Urothelium cell line (cell line): ENCODE measurements at regions not wholly inside any gene's neighbourhood (a gene's known extent, or its start where the extent isn't known, plus 50 kb on each side); places are given as distances from the start of the nearest gene placed in this dataset.
A peak's percentile ranks its signal among the peaks of the same experiment; 100 is the strongest.
"Not testable (repeated sequence)": the region's sequence is repeated elsewhere in the genome, so short reads cannot be mapped to it uniquely, and the experiment has no call there.

Experiments used
- DNase-seq: peaks from one replicate; pipeline ENCODE4 v3.0.0; 2011; ENCODE audit warnings: low spot score, mixed read lengths
- FAIRE-seq: peaks from 2 replicates; lab custom pipeline; 2011; peaks lifted over from hg19 to GRCh38; lab: Jason Lieb, UNC

DNA sequence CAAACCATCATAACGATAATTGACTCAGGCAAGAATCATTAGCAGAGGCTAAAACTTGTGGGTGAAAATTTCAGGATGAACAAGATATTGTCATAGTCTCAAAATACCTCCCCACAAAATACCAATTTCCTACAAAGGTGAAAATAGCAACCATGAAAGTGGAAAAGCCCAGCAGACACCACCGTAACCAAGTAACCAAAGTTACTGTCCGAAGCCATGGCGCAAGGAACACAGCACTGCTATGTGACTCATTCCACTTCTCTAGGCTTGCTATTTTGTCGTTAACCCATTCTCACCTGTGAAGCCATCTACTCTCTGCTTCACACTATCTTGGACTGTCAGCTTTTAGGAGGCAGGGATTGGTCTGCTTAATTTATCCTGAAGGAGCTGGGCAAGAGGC is 113.8 kb upstream of the CACUL1 start:
- FAIRE-seq (no peak), DNase-seq (no peak)

DNA sequence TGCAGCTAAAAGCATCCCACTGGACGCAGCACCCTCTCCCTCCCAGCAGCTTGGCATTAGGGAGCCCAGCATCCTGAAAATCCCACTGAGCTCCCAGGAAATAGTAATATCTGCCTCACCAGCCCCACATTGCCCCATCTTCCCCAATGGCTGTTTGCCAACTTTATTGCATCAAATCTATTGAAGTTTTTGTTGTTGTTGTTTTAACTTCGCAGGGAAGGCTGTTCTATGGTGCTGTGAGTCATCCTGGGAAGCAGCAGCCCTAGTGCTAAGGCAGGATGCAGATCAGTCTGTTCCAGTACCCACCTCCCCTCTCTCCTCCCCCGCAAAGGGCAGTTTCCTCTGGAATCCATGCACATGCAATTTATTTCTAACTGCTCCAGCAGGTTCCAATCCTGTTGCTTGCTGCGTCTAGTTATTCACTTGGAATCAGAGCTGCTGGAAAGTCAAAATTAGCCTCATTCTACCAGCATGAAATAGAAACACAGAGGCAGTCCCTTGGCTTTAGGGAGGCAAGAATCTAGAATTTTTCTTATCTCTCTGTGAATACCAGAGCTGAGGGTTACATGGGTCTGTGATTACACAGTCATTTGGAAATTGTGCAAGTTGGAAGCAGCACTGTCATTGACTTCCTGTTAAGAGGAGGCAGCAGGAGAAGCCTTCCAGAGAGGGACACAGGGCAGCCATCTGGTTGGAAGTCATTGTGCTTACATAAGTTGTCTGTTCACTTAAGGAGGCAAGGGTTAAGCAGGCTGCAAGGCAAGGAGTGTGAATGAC is 115.9 kb upstream of the CACUL1 start:
- FAIRE-seq (no peak), DNase-seq (peak; percentile 84)

DNA sequence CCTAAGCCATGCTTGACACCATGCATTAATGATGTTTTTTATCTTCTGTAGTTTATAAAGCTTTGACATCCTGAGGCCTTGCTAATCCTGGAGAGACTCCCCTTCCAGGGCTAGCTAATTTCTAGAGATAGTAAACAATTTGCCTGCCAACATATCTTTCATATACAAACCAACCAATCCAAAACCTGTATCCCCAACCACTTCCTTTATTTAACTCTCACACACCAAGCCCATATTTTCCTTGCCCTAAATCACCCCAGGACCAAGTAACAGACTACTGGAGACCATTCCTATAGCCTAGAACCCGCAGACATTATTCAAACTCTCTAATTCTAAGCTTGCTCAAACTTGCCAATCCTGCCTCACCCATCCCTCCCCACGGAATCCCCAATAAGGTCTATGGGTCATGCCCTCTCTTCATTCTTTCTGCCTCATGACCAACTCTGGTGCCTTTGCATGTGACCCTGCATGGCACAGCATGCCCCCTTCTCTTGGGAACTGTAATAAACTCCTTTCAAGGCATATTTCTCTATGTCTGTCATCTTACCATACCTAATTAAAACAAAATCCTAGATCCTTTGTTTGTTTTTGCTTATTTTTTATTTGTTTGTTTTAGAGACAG is 116.6 kb upstream of the CACUL1 start:
- FAIRE-seq = no peak

DNA sequence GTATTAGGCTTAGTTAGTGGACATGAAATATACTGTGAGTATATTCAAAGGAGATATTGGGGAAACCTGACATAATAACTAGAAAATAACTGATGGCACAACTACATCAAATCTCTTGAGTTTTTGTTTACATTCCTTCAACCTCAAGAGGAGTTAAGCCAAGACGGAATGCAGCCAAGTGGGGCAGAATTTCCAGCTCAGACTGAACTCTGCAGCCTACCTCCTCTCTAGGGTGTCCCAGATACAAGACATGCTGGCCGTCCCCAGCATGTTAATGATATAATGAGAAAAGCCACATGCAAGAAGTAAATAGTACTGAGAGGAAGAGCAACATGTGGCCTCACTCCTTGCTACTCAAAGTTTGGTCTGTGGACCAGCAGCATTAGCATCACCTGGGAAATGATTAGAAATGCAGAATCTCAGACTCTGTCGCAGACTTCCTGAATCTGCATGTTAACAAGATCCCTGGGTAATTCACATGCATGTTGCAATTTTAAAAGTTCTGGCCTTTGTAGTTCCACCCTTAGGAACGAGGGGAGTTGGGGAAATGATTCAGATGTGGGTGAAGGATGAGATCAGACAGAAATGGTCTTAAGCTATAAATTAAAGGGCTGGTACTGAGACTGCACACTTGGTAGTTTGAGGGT is 118.4 kb upstream of the CACUL1 start:
- peak; percentile 32 for DNase-seq
- FAIRE-seq = no peak

More for the DNA sequence above, 116.6 kb upstream of the CACUL1 start:
- DNase-seq = no peak

DNA sequence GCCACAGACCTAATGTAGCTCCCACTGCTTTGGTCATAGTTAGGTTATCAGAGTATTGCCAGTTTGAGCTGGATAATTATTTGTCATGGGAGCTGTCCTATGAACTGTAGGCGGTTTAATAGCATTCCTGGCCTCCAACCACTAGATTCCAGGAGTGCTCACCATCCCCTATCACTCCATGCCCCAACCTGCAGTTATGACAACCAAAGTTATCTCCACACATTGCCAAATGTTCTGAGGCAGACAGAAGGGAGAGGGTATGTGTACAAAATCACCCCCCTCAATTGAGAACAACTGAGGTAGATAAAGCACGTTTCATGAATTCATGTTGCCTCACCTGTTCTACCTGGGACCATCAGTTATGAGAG is 119.0 kb upstream of the CACUL1 start:
- FAIRE-seq = no peak

DNA sequence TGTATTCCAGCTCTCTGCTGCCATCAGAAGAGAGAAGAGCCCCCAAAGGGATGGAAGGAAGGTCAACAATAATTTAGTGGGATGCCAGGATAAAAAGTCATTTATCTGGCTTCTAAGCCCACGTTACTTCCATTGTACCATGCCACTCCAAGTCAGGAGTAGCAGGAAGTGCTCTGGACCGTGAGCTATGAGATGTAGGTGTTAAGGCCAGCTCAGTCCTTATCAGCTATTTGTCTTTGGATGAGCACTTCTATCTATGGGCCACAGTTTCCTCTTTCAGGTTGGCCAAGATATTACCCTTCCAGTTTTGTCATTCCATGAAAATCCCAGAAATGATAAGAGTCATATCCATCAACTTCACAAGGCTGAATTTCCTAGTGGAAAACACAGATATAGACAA is 119.4 kb upstream of the CACUL1 start:
- FAIRE-seq = no peak
- no peak for DNase-seq

More for the DNA sequence above, 119.0 kb upstream of the CACUL1 start:
- DNase-seq = peak; percentile 24

DNA sequence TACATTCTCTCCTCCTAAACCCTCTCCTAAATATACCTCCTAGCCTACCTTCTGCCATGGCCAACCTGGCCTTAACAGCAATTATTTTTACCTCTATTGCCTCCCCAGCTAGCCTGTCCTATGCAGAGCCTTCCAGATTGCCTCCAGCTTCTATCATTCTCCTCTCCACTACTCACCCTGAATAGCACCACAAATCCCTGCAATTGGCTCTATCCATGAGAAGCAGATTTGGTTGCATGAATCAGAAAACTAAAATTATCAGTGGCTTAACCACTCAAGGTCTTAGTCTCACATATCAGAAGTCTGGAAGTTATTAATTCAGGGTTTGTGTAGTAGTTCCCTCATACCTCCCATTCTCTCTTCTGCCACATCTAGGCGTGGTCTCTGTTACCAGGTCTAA is 120.3 kb upstream of the CACUL1 start:
- FAIRE-seq (no peak), DNase-seq (no peak)

DNA sequence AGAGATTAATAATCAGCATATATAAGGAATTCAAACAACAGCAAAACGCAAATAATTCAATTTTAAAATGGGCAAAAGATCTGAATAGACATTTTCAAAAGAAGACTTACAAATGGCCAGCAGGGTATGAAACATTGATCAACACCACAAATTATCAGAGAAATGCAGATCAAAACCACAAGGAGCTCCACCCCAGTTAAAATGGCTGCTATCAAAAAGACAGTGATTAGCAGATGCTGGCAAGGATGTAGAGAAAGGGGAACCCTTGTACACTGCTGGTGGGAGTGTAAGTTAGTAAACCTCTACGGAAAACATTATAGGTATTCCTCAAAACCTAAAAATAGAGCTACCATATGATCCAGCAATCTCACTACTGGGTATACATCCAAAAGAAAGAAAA is 128.0 kb upstream of the CACUL1 start:
- DNase-seq (no peak), FAIRE-seq (no peak)

DNA sequence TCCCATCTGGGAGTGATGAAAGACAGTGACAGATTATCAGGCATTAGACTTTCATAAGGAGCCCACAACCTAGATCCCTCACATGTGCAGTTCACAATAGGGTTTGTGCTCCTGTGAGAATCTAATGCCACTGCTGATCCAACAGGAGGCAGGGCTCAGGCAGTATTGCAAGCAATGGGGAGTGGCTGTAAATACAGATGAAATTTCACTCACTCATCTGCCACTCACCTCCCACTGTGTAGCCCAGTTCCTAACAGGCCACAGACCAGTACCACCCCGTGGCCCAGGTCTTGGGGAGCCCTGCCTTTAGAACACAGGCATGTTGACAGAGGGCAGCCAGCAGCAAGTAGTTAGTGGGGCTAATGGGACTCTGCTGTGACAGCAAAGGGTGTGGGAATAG is 137.3 kb upstream of the NANOS1 start:
- FAIRE-seq (no peak), DNase-seq (no peak)

DNA sequence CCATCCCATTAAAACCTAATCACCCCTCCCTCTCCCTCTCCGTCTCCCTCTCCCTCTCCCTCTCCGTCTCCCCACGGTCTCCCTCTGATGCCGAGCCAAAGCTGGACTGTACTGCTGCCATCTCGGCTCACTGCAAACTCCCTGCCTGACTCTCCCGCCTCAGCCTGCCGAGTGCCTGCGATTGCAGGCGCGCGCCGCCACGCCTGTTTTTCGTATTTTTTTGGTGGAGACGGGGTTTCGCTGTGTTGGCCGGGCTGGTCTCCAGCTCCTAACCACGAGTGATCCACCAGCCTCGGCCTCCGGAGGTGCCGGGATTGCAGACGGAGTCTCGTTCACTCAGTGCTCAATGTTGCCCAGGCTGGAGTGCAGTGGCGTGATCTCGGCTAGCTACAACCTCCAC is 134.6 kb upstream of the NANOS1 start:
- not testable (repeated sequence) for DNase-seq, FAIRE-seq

DNA sequence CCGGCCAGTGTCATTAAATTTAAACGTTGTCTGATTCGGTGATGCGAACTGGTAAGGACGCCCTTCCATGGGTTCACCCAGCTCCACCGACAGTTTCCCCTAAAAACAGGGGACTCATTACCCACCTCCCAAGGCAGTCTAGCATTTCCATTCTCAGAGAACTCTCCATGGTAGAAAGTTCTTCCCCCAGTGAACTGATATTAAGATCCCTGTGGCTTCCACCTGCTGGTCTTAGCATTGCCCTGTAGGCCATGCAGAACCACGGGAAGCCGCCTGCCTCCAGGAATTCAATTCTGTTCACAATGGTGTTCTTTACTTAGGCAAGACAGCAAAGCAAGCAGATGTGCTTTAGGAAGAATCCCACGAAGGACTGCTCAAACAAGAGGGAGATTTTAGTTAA is 128.9 kb upstream of the NANOS1 start:
- FAIRE-seq = no peak
- DNase-seq = no peak

DNA sequence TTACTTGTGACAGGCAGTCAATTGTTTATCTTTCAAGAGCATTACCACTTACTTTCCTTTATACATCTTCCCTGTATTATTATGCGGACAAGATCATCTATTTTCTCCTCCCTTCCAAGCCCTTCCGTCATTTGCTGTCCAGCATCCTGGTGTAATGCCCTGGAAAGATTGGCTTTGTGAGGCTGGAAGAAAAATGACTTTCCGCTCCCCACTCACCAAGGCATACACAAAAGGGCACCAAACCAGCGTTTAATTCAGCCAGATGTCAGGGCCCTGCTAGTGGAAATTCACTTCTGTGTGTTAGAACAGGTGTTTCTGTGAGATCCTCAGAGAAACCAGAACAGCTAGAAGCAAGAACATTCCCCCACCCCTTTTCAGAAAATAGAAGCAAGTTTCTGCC is 128.1 kb upstream of the NANOS1 start:
- FAIRE-seq (no peak), DNase-seq (no peak)

DNA sequence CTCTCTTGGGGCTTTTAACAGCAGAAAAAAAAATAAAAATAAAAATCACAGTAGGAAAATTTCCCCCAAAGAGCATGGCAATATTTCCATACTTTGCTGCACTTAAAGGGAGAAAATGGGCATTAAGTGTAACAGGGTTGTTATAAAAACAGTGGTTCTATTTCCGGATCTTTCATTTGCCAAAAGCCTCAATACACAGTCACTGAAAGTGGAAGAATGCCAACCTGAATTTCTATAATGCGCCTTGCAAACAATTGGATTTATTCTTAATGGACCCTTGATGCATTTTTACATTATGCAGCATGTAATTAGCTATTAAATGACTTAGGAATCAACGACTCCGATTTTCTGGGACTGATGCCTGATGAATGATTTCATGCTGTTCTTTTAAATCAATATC is 127.6 kb upstream of the NANOS1 start:
- DNase-seq = no peak
- FAIRE-seq = no peak

DNA sequence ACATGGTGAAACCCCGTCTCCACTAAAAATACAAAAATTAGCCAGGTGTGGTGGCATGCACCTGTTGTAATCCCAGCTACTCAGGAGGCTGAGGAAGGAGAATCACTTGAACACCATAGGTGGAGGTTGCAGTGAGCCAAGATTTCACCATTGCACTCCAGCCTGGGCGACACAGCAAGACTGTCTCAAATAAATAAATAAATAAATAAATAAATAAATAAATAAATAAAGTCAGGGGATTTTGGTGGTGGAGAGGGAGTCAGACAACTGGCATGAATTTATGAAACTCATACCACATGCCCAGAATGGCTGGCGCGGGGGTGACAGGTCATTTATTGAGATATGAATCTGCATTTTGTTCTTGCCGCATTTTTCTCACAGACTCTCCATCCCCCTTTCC is 126.9 kb upstream of the NANOS1 start:
- FAIRE-seq, DNase-seq: not testable (repeated sequence)

DNA sequence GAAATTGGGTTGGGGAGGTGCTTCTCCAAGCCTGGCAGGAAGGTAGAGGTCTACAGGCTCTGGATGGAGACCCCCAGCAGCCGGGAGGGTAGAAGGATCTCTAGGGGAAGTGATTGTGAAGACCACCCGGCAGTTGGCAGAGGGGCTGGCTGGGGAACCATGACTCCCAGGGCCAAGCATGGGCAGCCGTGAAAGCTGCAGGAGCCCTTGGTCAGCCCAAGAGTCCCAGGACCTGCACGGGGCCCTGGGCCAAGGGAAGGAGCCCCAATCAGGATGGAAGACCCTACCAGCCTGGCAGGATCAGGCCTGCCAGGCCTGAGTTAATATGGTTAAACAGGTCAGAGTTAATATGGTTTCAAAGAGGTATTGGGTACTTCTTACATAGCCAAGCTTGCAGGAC is 126.3 kb upstream of the NANOS1 start:
- FAIRE-seq (no peak), DNase-seq (no peak)

DNA sequence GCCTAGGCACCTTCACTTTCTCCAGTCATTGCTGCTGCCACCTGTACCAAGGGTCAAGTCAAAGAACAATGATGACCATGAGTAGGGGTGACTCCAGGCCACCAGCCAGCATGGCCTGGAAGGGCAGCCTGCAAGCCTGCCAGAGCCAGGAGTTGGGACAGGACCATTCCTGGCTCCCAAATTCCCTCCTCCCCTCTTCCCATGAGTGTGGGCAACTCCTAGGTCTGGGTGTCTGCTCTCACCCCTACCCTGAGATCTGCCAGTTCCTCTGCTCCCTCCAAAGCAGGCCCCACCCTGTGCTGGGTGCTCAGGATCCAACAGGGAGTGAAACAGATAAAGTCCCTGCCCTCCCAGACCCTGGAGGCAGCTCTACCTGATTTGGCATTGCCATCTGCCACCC is 125.8 kb upstream of the NANOS1 start:
- DNase-seq (no peak), FAIRE-seq (no peak)

DNA sequence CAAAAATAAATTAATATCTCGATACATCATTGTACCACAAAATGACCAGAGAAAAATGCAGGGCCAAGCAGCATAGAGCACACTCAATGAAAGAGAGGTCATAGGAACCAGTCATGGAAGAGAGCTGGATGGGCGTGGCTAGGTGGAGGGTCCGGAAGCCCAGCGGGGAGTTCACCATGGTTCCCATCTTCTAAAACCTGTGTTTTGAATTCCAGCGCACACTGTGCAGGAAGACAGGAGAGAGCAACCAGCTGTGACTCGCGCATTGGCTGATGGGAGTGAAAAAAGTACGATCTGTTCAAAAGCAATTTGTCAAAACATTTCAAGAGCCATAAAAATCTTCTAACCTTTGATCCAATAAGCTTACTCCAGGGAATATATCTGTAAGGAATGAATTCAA is 125.2 kb upstream of the NANOS1 start:
- FAIRE-seq (no peak), DNase-seq (no peak)

DNA sequence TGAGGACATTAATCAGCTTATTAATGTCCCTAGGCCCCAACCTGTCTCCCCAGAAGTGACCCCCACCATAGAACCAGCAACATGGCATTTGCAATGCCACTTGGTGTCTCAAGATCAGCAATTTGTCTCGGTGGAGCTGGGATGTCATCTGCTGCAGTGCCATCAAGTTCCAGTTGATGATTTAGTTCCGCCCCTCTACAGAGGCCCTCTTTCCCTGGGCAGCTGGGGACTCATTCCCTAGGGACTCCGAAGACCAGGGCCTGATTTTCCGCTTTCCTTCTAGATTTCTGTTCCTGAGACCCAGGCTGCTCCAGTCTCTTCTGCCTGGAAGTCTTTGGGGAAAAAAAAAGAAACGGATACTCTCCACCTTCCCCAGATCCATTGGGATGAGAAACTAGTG is 122.5 kb upstream of the NANOS1 start:
- no peak for FAIRE-seq

DNA sequence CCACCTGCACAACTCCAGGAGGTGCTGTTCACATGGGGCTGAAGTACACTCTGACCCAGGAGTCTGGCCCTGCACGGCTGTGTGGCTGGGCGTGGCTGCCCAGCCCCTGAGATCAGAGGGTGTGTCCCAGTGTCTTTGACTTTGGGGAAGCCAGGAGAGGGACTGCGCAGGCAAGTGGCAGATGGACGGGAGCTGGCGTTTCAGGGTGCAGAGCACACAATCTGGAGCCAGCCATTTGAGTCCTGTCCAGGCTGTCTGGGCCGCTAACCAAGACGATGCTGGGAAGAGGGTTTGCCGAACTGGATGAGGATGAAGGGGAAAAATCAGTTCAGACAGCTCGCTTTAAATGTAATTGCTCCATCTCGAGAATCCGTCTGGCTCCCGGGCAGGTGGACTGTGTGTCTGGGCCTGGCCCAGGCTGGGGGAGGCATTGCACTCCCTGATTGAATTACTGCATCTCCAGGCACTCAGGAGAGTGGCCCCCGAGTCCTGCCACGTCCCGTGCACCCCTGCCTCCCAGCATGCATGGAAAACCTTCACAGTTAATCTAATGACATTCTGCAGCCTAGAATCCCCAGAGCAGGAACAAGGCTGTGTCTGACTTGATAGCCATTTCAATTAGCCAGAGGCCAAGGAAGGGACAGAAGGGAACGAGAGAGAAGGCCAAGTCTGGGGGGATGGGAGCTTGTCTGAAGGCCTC is 120.8 kb upstream of the NANOS1 start:
- FAIRE-seq = no peak
- DNase-seq = no peak

More for the DNA sequence above, 122.5 kb upstream of the NANOS1 start:
- DNase-seq = no peak

DNA sequence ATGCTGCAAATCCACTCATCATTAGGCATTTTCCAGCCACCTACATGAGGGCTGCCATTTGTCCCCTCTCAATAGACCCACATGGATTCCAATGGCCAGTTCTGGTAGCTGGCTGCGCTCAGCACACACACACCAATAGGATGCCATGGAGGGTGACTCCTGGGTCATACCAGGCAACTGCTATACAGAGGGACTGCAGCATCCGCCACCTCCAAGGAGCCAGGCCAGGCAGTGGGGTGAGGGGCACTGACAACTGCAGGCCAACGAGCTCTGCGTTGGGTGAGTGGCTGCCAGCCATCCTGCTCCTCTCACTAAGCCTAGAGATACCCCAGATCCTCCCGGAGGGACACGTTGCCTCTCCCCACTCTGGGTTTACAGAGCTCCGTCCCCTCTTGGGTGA is 118.8 kb upstream of the NANOS1 start:
- no peak for DNase-seq
- no peak for FAIRE-seq

DNA sequence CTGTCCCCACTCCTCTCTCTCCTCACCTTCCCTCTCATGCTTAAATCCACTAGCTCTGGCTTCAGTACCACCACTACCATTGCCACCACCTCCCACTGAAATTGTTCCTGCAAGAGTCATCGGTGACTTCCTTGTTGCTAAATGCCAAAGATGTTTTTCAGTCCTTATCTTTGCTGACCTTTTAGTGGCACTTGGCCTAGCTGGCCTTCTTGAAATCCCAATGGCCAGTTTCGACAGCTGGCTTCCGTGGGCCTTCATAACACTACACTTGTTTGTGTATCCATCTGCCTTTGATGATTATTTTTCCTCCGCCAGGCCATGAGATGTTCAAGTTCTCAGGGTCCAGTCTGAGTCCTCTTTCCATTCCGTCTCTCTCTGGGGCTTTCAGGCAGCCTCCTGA is 118.2 kb upstream of the NANOS1 start:
- FAIRE-seq (no peak), DNase-seq (peak; percentile 31)
